Cardiac muscle cell (in vitro differentiated cells and primary cell): ENCODE measurements at regions not wholly inside any gene's neighbourhood (a gene's known extent, or its start where the extent isn't known, plus 50 kb on each side); places are given as distances from the start of the nearest gene placed in this dataset.

Experiments
- DNase-seq, 2 donors: peaks; one replicate each; pipeline versions ENCODE4 v3.0.0 to v3.0.0-alpha.2; 2010 to 2017; ENCODE audit warnings: low read depth in 1 of 2, low spot score in 1 of 2
- H3K27ac ChIP-seq: fragments of 200-600 bp; sonication (generic); 2 replicates; pipeline ENCODE4 v1.5.1; 2016
- H3K27me3 ChIP-seq: fragments of 200-600 bp; sonication (generic); 2 replicates; pipeline ENCODE4 v1.6.0; 2016; ENCODE audit warnings: control low read depth
- H3K36me3 ChIP-seq: fragments of 200-600 bp; sonication (generic); 2 replicates; pipeline ENCODE4 v1.5.1; 2016; ENCODE audit warnings: control low read depth
- H3K4me1 ChIP-seq: fragments of 200-600 bp; sonication (generic); 2 replicates; pipeline ENCODE4 v1.8.1; 2017; ENCODE audit warnings: low read depth, mild to moderate bottlenecking, mixed run types
- H3K4me3 ChIP-seq: fragments of 200-600 bp; sonication (generic); 2 replicates; pipeline ENCODE4 v1.5.1; 2016; ENCODE audit warnings: mild to moderate bottlenecking
- H3K9me3 ChIP-seq: fragments of 200-600 bp; sonication (generic); 2 replicates; pipeline ENCODE4 v1.5.1; 2017; ENCODE audit warnings: low read depth, mild to moderate bottlenecking, control low read depth
- CTCF ChIP-seq: IDR thresholded peaks from 2 replicates; pipeline ENCODE4 v1.5.1; 2012; ENCODE audit warnings: low read depth, mild to moderate bottlenecking, low read length

GRCh38 chr10:85265121-85265520 lies 936.7 kb downstream of the CCSER2 start:
- H3K27me3 ChIP-seq = no peaks in the 10 kb centered on the region
- no peak overlapping the region for H3K4me3 ChIP-seq
- TF ChIP-seq CTCF = no peak
- H3K27ac ChIP-seq = no peak overlapping the region
- no peak for DNase-seq
- no peaks in the 10 kb centered on the region for H3K36me3 ChIP-seq
- H3K9me3 ChIP-seq = no peaks in the 10 kb centered on the region
- peaks cover 3% of the 10 kb centered on the region for H3K4me1 ChIP-seq

- no peak for TF ChIP-seq CTCF
- H3K36me3 ChIP-seq = no peaks in the 10 kb centered on the region
- no peaks in the 10 kb centered on the region for H3K27me3 ChIP-seq
- no peaks in the 10 kb centered on the region for H3K4me1 ChIP-seq
- no peak overlapping the region for H3K4me3 ChIP-seq
- no peak for DNase-seq
- no peaks in the 10 kb centered on the region for H3K9me3 ChIP-seq
- H3K27ac ChIP-seq = no peak overlapping the region
Measured at GRCh38 chr10:85266808-85267207, 938.4 kb downstream of the CCSER2 start.

- DNase-seq = no peak
- Histone ChIP-seq H3K27me3 (no peaks in the 10 kb centered on the region), H3K36me3 (no peaks in the 10 kb centered on the region), H3K27ac (no peak overlapping the region), H3K4me3 (no peak overlapping the region), H3K9me3 (no peaks in the 10 kb centered on the region), H3K4me1 (peaks cover 12% of the 10 kb centered on the region)
- TF ChIP-seq CTCF = no peak
Measured at GRCh38 chr10:85280014-85280413, 951.6 kb downstream of the CCSER2 start.

- Histone ChIP-seq H3K36me3 (no peaks in the 10 kb centered on the region), H3K27me3 (no peaks in the 10 kb centered on the region), H3K27ac (no peak overlapping the region), H3K9me3 (no peaks in the 10 kb centered on the region), H3K4me1 (peaks cover 11% of the 10 kb centered on the region), H3K4me3 (no peak overlapping the region)
- no peak for DNase-seq
- no peak for TF ChIP-seq CTCF
Measured at GRCh38 chr10:85284778-85285770, 956.7 kb downstream of the CCSER2 start.

- no peaks in the 10 kb centered on the region for H3K36me3 ChIP-seq
- no peak for DNase-seq
- no peaks in the 10 kb centered on the region for H3K27me3 ChIP-seq
- no peak overlapping the region for H3K4me3 ChIP-seq
- no peak for TF ChIP-seq CTCF
- no peaks in the 10 kb centered on the region for H3K9me3 ChIP-seq
- H3K4me1 ChIP-seq = no peaks in the 10 kb centered on the region
- H3K27ac ChIP-seq = no peak overlapping the region
Measured at GRCh38 chr10:85293483-85293882, 965.1 kb downstream of the CCSER2 start.
